ENCODE measurements at regions not wholly inside any gene's neighbourhood (a gene's known extent, or its start where the extent isn't known, plus 50 kb on each side); places are given as distances from the start of the nearest gene placed in this dataset.

DNA sequence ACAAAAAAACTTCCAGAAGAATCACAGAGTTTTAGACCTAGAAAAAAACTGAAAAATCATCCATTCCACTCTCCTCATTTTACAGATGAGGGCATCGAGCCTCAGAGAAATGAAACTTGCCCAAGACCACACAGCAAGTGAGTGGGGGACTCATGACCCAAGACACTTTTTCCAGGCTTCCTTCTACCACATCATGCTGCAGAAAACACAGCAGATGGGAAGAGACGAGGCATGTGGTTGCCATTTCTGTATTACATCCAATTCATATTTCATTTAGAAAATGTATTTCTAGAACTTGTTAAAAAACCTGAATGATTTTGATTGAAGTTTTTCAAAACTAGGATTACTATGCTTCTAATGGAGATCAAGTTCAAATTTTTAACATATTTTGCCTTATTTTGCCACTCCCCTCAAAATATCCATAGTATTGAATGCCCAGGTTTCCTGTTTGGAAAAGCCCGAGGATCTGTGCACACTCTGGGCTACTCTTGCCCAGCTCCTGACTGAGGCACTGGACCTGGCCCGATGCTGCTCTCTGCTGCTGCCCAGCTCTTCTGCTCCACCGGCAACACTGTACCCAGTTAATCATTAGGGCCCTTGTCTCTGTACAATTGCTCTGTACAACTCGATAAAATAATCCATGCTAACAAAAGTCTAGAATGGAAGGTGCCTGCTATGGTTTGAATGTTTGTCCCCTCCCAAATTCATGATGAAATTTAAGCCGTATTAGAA lies 157.4 kb downstream of the EFNB2 start:
- TF ChIP-seq, protein P1, sequence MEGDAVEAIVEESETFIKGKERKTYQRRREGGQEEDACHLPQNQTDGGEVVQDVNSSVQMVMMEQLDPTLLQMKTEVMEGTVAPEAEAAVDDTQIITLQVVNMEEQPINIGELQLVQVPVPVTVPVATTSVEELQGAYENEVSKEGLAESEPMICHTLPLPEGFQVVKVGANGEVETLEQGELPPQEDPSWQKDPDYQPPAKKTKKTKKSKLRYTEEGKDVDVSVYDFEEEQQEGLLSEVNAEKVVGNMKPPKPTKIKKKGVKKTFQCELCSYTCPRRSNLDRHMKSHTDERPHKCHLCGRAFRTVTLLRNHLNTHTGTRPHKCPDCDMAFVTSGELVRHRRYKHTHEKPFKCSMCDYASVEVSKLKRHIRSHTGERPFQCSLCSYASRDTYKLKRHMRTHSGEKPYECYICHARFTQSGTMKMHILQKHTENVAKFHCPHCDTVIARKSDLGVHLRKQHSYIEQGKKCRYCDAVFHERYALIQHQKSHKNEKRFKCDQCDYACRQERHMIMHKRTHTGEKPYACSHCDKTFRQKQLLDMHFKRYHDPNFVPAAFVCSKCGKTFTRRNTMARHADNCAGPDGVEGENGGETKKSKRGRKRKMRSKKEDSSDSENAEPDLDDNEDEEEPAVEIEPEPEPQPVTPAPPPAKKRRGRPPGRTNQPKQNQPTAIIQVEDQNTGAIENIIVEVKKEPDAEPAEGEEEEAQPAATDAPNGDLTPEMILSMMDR (conservative IDR thresholded peaks at IDR 0.05) = no peak
- no peak overlapping the region for H3K4me3 Mint-ChIP-seq
- no peak overlapping the region for H3K27ac Mint-ChIP-seq
- H3K4me3 ChIP-seq (ENCODE audit: low read length) = no peak overlapping the region
- peaks cover 27% of the 10 kb centered on the region for H3K4me1 Mint-ChIP-seq
- H3K36me3 Mint-ChIP-seq (ENCODE audit: low read depth) = no peaks in the 10 kb centered on the region
- no peaks in the 10 kb centered on the region for H3K27me3 ChIP-seq (ENCODE audit: control insufficient read depth, insufficient read depth, low read length, poor library complexity, severe bottlenecking)
- H3K9me3 Mint-ChIP-seq = no peaks in the 10 kb centered on the region
- H3K36me3 ChIP-seq (ENCODE audit: control insufficient read depth, insufficient read depth, low read length) = no peaks in the 10 kb centered on the region
- H3K4me1 ChIP-seq (ENCODE audit: control insufficient read depth, insufficient read depth, low read length) = peaks cover 20% of the 10 kb centered on the region
- no peak overlapping the region for H3K27ac ChIP-seq (ENCODE audit: low read depth, low read length)
- peaks cover 10% of the 10 kb centered on the region for H3K27me3 Mint-ChIP-seq (ENCODE audit: insufficient read depth)
- 94 to 100% methylated on average over 2 to 6 of the region's 7 CpGs for WGBS, 2 experiments (ENCODE audit: insufficient coverage in 1 of 2, insufficient read length in 1 of 2)
- H3K9me3 ChIP-seq (ENCODE audit: control insufficient read depth, low read length) = no peaks in the 10 kb centered on the region
- DNase-seq = no peak
- no peak overlapping the region for H3K9ac ChIP-seq (ENCODE audit: extremely low read depth, low read length, poor library complexity, severe bottlenecking)

DNA sequence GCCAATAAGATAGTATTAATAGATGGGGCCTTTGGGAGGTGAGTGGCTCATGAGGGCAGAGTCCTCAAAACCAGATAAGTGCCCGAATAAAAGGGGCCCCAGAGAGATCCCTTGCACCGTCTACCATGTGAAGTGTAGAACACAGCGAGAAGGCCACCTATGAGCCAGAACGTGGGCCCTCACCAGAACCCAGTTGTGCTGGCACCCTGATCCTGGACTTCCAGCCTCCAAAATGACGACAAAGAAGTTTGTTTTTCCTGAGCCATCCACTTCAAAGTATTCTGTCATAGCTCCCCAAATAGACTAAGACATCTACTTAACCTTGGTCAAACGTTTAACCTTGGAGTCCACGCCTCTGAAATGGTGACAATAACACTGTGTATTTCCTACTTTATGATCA lies 158.1 kb downstream of the EFNB2 start:
- Histone ChIP-seq H3K4me3 (ENCODE audit: low read length) (no peak overlapping the region), H3K36me3 (ENCODE audit: control insufficient read depth, insufficient read depth, low read length) (no peaks in the 10 kb centered on the region), H3K9me3 (ENCODE audit: control insufficient read depth, low read length) (no peaks in the 10 kb centered on the region), H3K27ac (ENCODE audit: low read depth, low read length) (no peak overlapping the region), H3K9ac (ENCODE audit: extremely low read depth, low read length, poor library complexity, severe bottlenecking) (no peak overlapping the region), H3K27me3 (ENCODE audit: control insufficient read depth, insufficient read depth, low read length, poor library complexity, severe bottlenecking) (no peaks in the 10 kb centered on the region), H3K4me1 (ENCODE audit: control insufficient read depth, insufficient read depth, low read length) (peaks cover 20% of the 10 kb centered on the region)
- H3K4me3 Mint-ChIP-seq = no peak overlapping the region
- WGBS, 2 experiments (ENCODE audit: insufficient coverage in 1 of 2, insufficient read length in 1 of 2) = 94% methylated on average over 5 to 6 of the region's 7 CpGs
- no peaks in the 10 kb centered on the region for H3K9me3 Mint-ChIP-seq
- H3K27ac Mint-ChIP-seq = no peak overlapping the region
- peaks cover 24% of the 10 kb centered on the region for H3K4me1 Mint-ChIP-seq
- peaks cover 10% of the 10 kb centered on the region for H3K27me3 Mint-ChIP-seq (ENCODE audit: insufficient read depth)
- DNase-seq = no peak
- H3K36me3 Mint-ChIP-seq (ENCODE audit: low read depth) = no peaks in the 10 kb centered on the region
- TF ChIP-seq, protein P1 (conservative IDR thresholded peaks at IDR 0.05) = no peak

DNA sequence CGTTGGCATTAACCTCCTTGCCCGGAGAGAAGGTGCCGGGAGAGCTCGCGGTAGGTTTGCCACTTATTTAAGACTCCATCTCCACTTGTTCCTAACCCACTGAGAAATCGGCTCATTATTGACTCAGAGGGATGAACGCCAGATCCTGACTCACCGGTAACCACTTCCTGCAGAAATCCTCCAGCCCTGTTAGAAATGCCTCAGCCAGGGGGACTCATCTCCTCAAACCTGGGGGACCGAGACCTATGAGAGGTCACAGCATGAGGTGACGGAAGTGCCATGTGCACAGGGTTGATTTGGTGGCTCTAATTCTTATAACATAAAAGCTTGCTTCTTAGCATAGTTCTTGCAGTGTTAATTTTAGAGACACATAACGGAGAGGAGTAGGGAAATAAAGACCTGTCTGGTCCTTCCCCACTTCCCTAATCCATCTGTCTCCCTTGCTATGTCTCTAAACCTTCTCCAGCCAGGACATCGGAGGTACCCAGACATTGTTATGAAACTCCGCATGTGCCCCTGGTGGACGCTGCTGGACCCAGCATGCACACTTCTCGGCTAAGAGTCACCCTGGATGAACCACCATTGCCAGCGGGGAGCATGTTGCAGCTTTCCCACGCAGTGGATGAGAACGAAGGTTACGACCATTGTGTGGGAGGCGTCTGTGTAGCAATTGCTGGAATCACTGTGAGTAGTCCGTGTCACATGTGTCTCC lies 158.9 kb downstream of the EFNB2 start:
- TF ChIP-seq, protein P1 (conservative IDR thresholded peaks at IDR 0.05) = peak; percentile 56
- H3K4me3 Mint-ChIP-seq = no peak overlapping the region

More for the DNA sequence above, 158.9 kb downstream of the EFNB2 start:
- Mint-ChIP-seq H3K27me3 (ENCODE audit: insufficient read depth) (peaks cover 10% of the 10 kb centered on the region), H3K4me1 (peaks cover 18% of the 10 kb centered on the region), H3K27ac (no peak overlapping the region), H3K36me3 (ENCODE audit: low read depth) (no peaks in the 10 kb centered on the region), H3K9me3 (no peaks in the 10 kb centered on the region)
- peak; percentile 54 for DNase-seq
- Histone ChIP-seq H3K9me3 (ENCODE audit: control insufficient read depth, low read length) (no peaks in the 10 kb centered on the region), H3K4me3 (ENCODE audit: low read length) (no peak overlapping the region), H3K27ac (ENCODE audit: low read depth, low read length) (no peak overlapping the region), H3K36me3 (ENCODE audit: control insufficient read depth, insufficient read depth, low read length) (no peaks in the 10 kb centered on the region), H3K27me3 (ENCODE audit: control insufficient read depth, insufficient read depth, low read length, poor library complexity, severe bottlenecking) (no peaks in the 10 kb centered on the region), H3K4me1 (ENCODE audit: control insufficient read depth, insufficient read depth, low read length) (peaks cover 17% of the 10 kb centered on the region), H3K9ac (ENCODE audit: extremely low read depth, low read length, poor library complexity, severe bottlenecking) (no peak overlapping the region)
- WGBS, 2 experiments (ENCODE audit: insufficient coverage in 1 of 2, insufficient read length in 1 of 2) = 93 to 95% methylated on average over 18 to 21 of the region's 21 CpGs

Data from endodermal cell (in vitro differentiated cells).